HG03103 (cell line): ENCODE measurements at regions not wholly inside any gene's neighbourhood (a gene's known extent, or its start where the extent isn't known, plus 50 kb on each side); places are given as distances from the start of the nearest gene placed in this dataset.
A peak's percentile ranks its signal among the peaks of the same experiment; 100 is the strongest.

Experiments
- ATAC-seq: cut with Tn5 transposase; IDR thresholded peaks from one replicate; pipeline ENCODE4 v1.9.1; 2021; ENCODE audit warnings: low read depth; ENCODE audit not compliant: unreplicated experiment

- no peak for ATAC-seq
These were observed 172.9 kb upstream of the AVPR1A start for GRCh38 chr12:63323942-63324341.

- ATAC-seq, result no peak
These were observed 170.4 kb upstream of the AVPR1A start for GRCh38 chr12:63321373-63321772.

- no peak for ATAC-seq
These were observed 169.1 kb upstream of the AVPR1A start for GRCh38 chr12:63319936-63320633.

GRCh38 chr12:63319386-63319785 lies 168.4 kb upstream of the AVPR1A start:
- ATAC-seq, result no peak

GRCh38 chr12:63318933-63319332 lies 167.9 kb upstream of the AVPR1A start:
- no peak for ATAC-seq

GRCh38 chr12:63318313-63318712 lies 167.3 kb upstream of the AVPR1A start:
- no peak for ATAC-seq

- no peak for ATAC-seq
These were observed 166.9 kb upstream of the AVPR1A start for GRCh38 chr12:63317880-63318279.

GRCh38 chr12:63317286-63317846 lies 166.4 kb upstream of the AVPR1A start:
- no peak for ATAC-seq

GRCh38 chr12:63313139-63313538 lies 162.1 kb upstream of the AVPR1A start:
- no peak for ATAC-seq

- no peak for ATAC-seq
These were observed 157.7 kb upstream of the AVPR1A start for GRCh38 chr12:63308671-63309070.

GRCh38 chr12:63307849-63308248 lies 156.8 kb upstream of the AVPR1A start:
- ATAC-seq, result no peak

- no peak for ATAC-seq
These were observed 155.2 kb upstream of the AVPR1A start for GRCh38 chr12:63305901-63306875.

- ATAC-seq, result no peak
These were observed 153.9 kb upstream of the AVPR1A start for GRCh38 chr12:63304887-63305316.

- ATAC-seq, result peak; percentile 9
These were observed 152.0 kb upstream of the AVPR1A start for GRCh38 chr12:63302941-63303536.

- peak; percentile 63 for ATAC-seq
These were observed 151.4 kb upstream of the AVPR1A start for GRCh38 chr12:63302269-63302940.

GRCh38 chr12:63301311-63301710 lies 150.3 kb upstream of the AVPR1A start:
- ATAC-seq, result no peak

GRCh38 chr12:63298386-63298930 lies 147.5 kb upstream of the AVPR1A start:
- ATAC-seq, result no peak

GRCh38 chr12:63294327-63294632 lies 143.3 kb upstream of the AVPR1A start:
- no peak for ATAC-seq

- ATAC-seq, result no peak
These were observed 141.6 kb upstream of the AVPR1A start for GRCh38 chr12:63292471-63293221.
